DOHH2 (cell line): ENCODE measurements at regions not wholly inside any gene's neighbourhood (a gene's known extent, or its start where the extent isn't known, plus 50 kb on each side); places are given as distances from the start of the nearest gene placed in this dataset.

Experiments
- EZH2phosphoT487 ChIP-seq: fragments of 200-600 bp; sonication (generic); IDR thresholded peaks from 2 replicates; pipeline ENCODE4 v1.6.1; 2017; ENCODE audit warnings: borderline replicate concordance, mild to moderate bottlenecking, antibody characterized with exemption, low read length, moderate library complexity, mixed read lengths
- TF ChIP-seq, protein P1 (sequence below): fragments of 200-600 bp; sonication (generic); IDR thresholded peaks from one replicate; pipeline ENCODE4 v1.5.1; 2014; ENCODE audit warnings: antibody characterized with exemption, mild to moderate bottlenecking, low read depth, low read length; ENCODE audit not compliant: poor library complexity, severe bottlenecking

- TF ChIP-seq, protein P1, sequence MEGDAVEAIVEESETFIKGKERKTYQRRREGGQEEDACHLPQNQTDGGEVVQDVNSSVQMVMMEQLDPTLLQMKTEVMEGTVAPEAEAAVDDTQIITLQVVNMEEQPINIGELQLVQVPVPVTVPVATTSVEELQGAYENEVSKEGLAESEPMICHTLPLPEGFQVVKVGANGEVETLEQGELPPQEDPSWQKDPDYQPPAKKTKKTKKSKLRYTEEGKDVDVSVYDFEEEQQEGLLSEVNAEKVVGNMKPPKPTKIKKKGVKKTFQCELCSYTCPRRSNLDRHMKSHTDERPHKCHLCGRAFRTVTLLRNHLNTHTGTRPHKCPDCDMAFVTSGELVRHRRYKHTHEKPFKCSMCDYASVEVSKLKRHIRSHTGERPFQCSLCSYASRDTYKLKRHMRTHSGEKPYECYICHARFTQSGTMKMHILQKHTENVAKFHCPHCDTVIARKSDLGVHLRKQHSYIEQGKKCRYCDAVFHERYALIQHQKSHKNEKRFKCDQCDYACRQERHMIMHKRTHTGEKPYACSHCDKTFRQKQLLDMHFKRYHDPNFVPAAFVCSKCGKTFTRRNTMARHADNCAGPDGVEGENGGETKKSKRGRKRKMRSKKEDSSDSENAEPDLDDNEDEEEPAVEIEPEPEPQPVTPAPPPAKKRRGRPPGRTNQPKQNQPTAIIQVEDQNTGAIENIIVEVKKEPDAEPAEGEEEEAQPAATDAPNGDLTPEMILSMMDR, result no peak
- no peak for TF ChIP-seq EZH2phosphoT487
Observed at GRCh38 chr1:101111461-101111860, 85.9 kb upstream of the DPH5 start.
